ENCODE measurements at regions not wholly inside any gene's neighbourhood (a gene's known extent, or its start where the extent isn't known, plus 50 kb on each side); places are given as distances from the start of the nearest gene placed in this dataset.
"Not testable (repeated sequence)": the region's sequence is repeated elsewhere in the genome, so short reads cannot be mapped to it uniquely, and the experiment has no call there.

- TF ChIP-seq NKRF (conservative IDR thresholded peaks at IDR 0.05) (no peak), HDAC6 (IDR thresholded peaks at IDR 0.05; ENCODE audit: unreplicated experiment) (no peak), NFYB (IDR thresholded peaks at IDR 0.05; ENCODE audit: insufficient read depth, low read depth, low read length) (no peak)
Observed at GRCh38 chr7:118902600-118902999, 678.1 kb downstream of the ANKRD7 start (continued).

DNA sequence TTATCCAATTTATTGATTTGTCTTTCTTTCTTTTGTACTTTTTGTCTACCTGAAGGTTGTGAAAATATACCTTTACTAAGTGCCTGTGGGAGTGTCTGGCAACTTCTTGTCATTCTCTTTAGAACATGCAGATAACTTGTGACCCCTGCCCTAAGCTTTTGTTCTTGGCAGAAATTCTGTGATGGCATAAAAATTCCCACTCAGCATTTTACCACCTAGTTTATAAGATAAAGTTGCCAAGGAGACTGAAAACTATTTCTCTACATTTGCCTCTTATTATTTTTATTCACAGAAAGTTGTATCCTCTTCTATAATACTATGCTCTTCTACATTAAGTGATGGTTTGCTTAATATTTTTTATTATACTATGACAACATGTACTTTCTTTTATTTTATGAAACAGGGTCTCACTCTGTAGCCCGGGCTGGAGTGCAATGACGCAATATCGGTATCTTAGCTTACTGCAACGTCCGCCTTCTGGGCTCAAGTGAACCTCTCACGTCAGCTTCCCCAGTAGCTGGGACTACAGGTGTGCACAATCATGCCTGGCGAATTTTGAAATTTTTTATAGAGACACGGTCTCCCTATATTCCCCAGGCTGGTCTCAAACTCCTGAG, 683.5 kb downstream of the ANKRD7 start:
- H3K79me2 ChIP-seq (ENCODE audit: control insufficient read depth, insufficient read depth, low read length) = no peaks in the 10 kb centered on the region
- 50% methylated on average over 8 of the region's 8 CpGs for WGBS (ENCODE audit: insufficient coverage, insufficient replicate concordance, low lambda C conversion rate, missing lambda C conversion rate)
- CTCF ChIA-PET = no interaction called here
- TF ChIP-seq SPI1 (IDR thresholded peaks at IDR 0.05; ENCODE audit: borderline replicate concordance, insufficient read depth, low read depth, low read length) (no peak), USF2 (IDR thresholded peaks at IDR 0.05; ENCODE audit: borderline replicate concordance, low read depth, low read length) (no peak), BCL3 (IDR thresholded peaks at IDR 0.05; ENCODE audit: borderline replicate concordance, insufficient read depth, low read depth, low read length, poor library complexity, severe bottlenecking) (no peak)
- TF ChIP-seq, protein P1, sequence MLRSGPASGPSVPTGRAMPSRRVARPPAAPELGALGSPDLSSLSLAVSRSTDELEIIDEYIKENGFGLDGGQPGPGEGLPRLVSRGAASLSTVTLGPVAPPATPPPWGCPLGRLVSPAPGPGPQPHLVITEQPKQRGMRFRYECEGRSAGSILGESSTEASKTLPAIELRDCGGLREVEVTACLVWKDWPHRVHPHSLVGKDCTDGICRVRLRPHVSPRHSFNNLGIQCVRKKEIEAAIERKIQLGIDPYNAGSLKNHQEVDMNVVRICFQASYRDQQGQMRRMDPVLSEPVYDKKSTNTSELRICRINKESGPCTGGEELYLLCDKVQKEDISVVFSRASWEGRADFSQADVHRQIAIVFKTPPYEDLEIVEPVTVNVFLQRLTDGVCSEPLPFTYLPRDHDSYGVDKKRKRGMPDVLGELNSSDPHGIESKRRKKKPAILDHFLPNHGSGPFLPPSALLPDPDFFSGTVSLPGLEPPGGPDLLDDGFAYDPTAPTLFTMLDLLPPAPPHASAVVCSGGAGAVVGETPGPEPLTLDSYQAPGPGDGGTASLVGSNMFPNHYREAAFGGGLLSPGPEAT (IDR thresholded peaks at IDR 0.05; ENCODE audit: low read depth) = no peak
- no peak overlapping the region for H2AFZ ChIP-seq (ENCODE audit: control insufficient read depth, low read depth, low read length)
- H3K4me1 ChIP-seq (ENCODE audit: control insufficient read depth, insufficient read depth, low read length) = no peaks in the 10 kb centered on the region
- no peaks in the 10 kb centered on the region for H4K20me1 ChIP-seq (ENCODE audit: control insufficient read depth, insufficient read depth)
- no peak overlapping the region for H3K27ac ChIP-seq (ENCODE audit: control insufficient read depth, insufficient read depth)
- SMC1A ChIA-PET (ENCODE audit: uncharacterized antibody, unreplicated experiment) = no interaction called here
- FAIRE-seq (no peak), ATAC-seq (no peak), DNase-seq (ENCODE audit: low read depth, low spot score) (no peak)
- H3K9ac ChIP-seq (ENCODE audit: control insufficient read depth, insufficient read depth, low read length) = no peak overlapping the region
- POLR2A ChIA-PET = no interaction called here
- H3K4me2 ChIP-seq (ENCODE audit: control insufficient read depth, insufficient read depth) = no peak overlapping the region
- H3K4me3 ChIP-seq = no peak overlapping the region
- in situ Hi-C loops (cut with MboI) = no loop called here
- intact Hi-C loops (cut with micrococcal nuclease; ENCODE audit: unreplicated experiment) = loop anchor here (10.0 kb wide), 1 partner anchor 267 kb away; no protein-coding TSS in a partner anchor
- BruUV-seq (replicated peaks) = no TSS peak
- no peaks in the 10 kb centered on the region for H3K36me3 ChIP-seq (ENCODE audit: control insufficient read depth in 2 of 2, insufficient read depth in 2 of 2, low read length in 1 of 2)
- RAD21 ChIA-PET (ENCODE audit: unreplicated experiment) = no interaction called here
- H3K27me3 ChIP-seq (replicated peaks in 1 of 2; ENCODE audit: control insufficient read depth in 2 of 2, insufficient read depth in 2 of 2, low read length in 1 of 2) = no peaks in the 10 kb centered on the region
- no peaks in the 10 kb centered on the region for H3K9me3 ChIP-seq (replicated peaks; ENCODE audit: control insufficient read depth, insufficient read depth, low read length)

DNA sequence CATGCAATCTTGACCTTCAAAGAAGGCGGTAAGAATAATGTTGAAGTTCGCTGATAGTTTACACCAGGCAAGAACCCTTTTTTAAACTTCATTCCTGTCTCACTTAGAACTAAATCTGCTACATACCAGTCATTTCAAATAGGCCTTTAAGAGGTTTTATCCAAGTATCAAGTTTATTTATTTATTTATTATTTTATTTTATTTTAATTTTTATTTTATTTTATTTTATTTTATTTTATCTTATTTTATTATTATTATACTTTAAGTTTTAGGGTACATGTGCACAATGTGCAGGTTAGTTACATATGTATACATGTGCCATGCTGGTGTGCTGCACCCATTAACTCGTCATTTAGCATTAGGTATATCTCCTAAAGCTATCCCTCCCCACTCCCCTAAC, 691.6 kb downstream of the ANKRD7 start:
- FAIRE-seq; ATAC-seq; DNase-seq (ENCODE audit: low read depth, low spot score); H4K20me1 ChIP-seq (ENCODE audit: control insufficient read depth, insufficient read depth); in situ Hi-C loops (cut with MboI); BruUV-seq (replicated peaks); H3K4me3 ChIP-seq; H3K4me2 ChIP-seq (ENCODE audit: control insufficient read depth, insufficient read depth); H3K36me3 ChIP-seq (ENCODE audit: control insufficient read depth in 2 of 2, insufficient read depth in 2 of 2, low read length in 1 of 2); H3K9ac ChIP-seq (ENCODE audit: control insufficient read depth, insufficient read depth, low read length); POLR2A ChIA-PET; H3K9me3 ChIP-seq (replicated peaks; ENCODE audit: control insufficient read depth, insufficient read depth, low read length); H3K4me1 ChIP-seq (ENCODE audit: control insufficient read depth, insufficient read depth, low read length); SMC1A ChIA-PET (ENCODE audit: uncharacterized antibody, unreplicated experiment); H3K27ac ChIP-seq (ENCODE audit: control insufficient read depth, insufficient read depth); H2AFZ ChIP-seq (ENCODE audit: control insufficient read depth, low read depth, low read length); H3K79me2 ChIP-seq (ENCODE audit: control insufficient read depth, insufficient read depth, low read length); H3K27me3 ChIP-seq (replicated peaks in 1 of 2; ENCODE audit: control insufficient read depth in 2 of 2, insufficient read depth in 2 of 2, low read length in 1 of 2); CTCF ChIA-PET; RAD21 ChIA-PET (ENCODE audit: unreplicated experiment); intact Hi-C loops (cut with micrococcal nuclease; ENCODE audit: unreplicated experiment): not testable (repeated sequence)
- 31% methylated on average over 3 of the region's 3 CpGs for WGBS (ENCODE audit: insufficient coverage, insufficient replicate concordance, low lambda C conversion rate, missing lambda C conversion rate)
